GM21723 (cell line): ENCODE measurements at regions not wholly inside any gene's neighbourhood (a gene's known extent, or its start where the extent isn't known, plus 50 kb on each side); places are given as distances from the start of the nearest gene placed in this dataset.

Experiments used
- ATAC-seq: cut with Tn5 transposase; IDR thresholded peaks from one replicate; pipeline ENCODE4 v1.9.1; 2021; ENCODE audit warnings: mild to moderate bottlenecking, moderate library complexity; ENCODE audit not compliant: unreplicated experiment

- no peak for ATAC-seq
Measured at GRCh38 chr14:53493320-53493719, 340.2 kb upstream of the DDHD1 start.

- ATAC-seq, result no peak
Measured at GRCh38 chr14:53491884-53492277, 338.8 kb upstream of the DDHD1 start.

GRCh38 chr14:53491256-53491883 is 338.2 kb upstream of the DDHD1 start:
- ATAC-seq, result no peak

GRCh38 chr14:53478174-53478573 is 325.1 kb upstream of the DDHD1 start:
- ATAC-seq, result no peak

- ATAC-seq, result no peak
Measured at GRCh38 chr14:53473480-53473879, 320.4 kb upstream of the DDHD1 start.

GRCh38 chr14:53472306-53472705 is 319.2 kb upstream of the DDHD1 start:
- no peak for ATAC-seq

GRCh38 chr14:53470351-53471043 is 317.4 kb upstream of the DDHD1 start:
- no peak for ATAC-seq

- no peak for ATAC-seq
Measured at GRCh38 chr14:53468876-53469275, 315.8 kb upstream of the DDHD1 start.

- no peak for ATAC-seq
Measured at GRCh38 chr14:53464376-53464775, 311.3 kb upstream of the DDHD1 start.

GRCh38 chr14:53462931-53463778 is 310.0 kb upstream of the DDHD1 start:
- no peak for ATAC-seq

- ATAC-seq, result no peak
Measured at GRCh38 chr14:53461858-53462257, 308.7 kb upstream of the DDHD1 start.

- no peak for ATAC-seq
Measured at GRCh38 chr14:53460544-53460943, 307.4 kb upstream of the DDHD1 start.

GRCh38 chr14:53458368-53458814 is 305.3 kb upstream of the DDHD1 start:
- no peak for ATAC-seq

GRCh38 chr14:53456931-53457330 is 303.8 kb upstream of the DDHD1 start:
- ATAC-seq, result no peak

- ATAC-seq, result no peak
Measured at GRCh38 chr14:53452005-53452673, 299.0 kb upstream of the DDHD1 start.

- no peak for ATAC-seq
Measured at GRCh38 chr14:53450871-53451270, 297.7 kb upstream of the DDHD1 start.

- no peak for ATAC-seq
Measured at GRCh38 chr14:53448682-53449081, 295.6 kb upstream of the DDHD1 start.

GRCh38 chr14:53444677-53445312 is 291.7 kb upstream of the DDHD1 start:
- no peak for ATAC-seq

GRCh38 chr14:53441789-53442188 is 288.7 kb upstream of the DDHD1 start:
- no peak for ATAC-seq

- no peak for ATAC-seq
Measured at GRCh38 chr14:53437858-53438257, 284.7 kb upstream of the DDHD1 start.

- ATAC-seq, result no peak
Measured at GRCh38 chr14:53432378-53432802, 279.3 kb upstream of the DDHD1 start.
